Endothelial cell of umbilical vein (primary cell): ENCODE measurements at regions not wholly inside any gene's neighbourhood (a gene's known extent, or its start where the extent isn't known, plus 50 kb on each side); places are given as distances from the start of the nearest gene placed in this dataset.

Experiments
- BruUV-seq: library from RNA; stranded (reverse); fragments of 400-500 nt; replicated peaks from 2 replicates; lab custom pipeline; 2021; lab: Mats Ljungman, UMichigan
- CTCF ChIA-PET: fragments of 300-600, 350-600 bp; sonication (Branson Sonifier 250); formaldehyde crosslinking; loops from one replicate; lab custom pipeline; 2021; ENCODE audit warnings: antibody characterized with exemption, inconsistent platforms; lab: Charles Lee
- POLR2A ChIA-PET: fragments of 300-600, 350-600 bp; sonication (Branson Sonifier 250); formaldehyde crosslinking; loops from one replicate; lab custom pipeline; 2021; ENCODE audit warnings: antibody characterized with exemption, inconsistent platforms; lab: Charles Lee
- DNase-seq: peaks from one replicate; pipeline ENCODE4 v3.0.0-alpha.2; 2011; ENCODE audit warnings: low read depth, low spot score
- FAIRE-seq: peaks from 2 replicates; lab custom pipeline; 2011; peaks lifted over from hg19 to GRCh38; lab: Jason Lieb, UNC
- H2AFZ ChIP-seq: 2 replicates; pipeline ENCODE4 v1.6.0; 2012; ENCODE audit warnings: low read depth, low read length, control low read depth, inconsistent platforms
- H3K27ac ChIP-seq: 2 replicates; pipeline ENCODE4 v1.5.1; 2011; ENCODE audit warnings: low read depth, mild to moderate bottlenecking, control low read depth, low read length, moderate library complexity; ENCODE audit not compliant: insufficient read depth
- H3K27me3 ChIP-seq, 2 experiments: 2 replicates each; pipeline versions ENCODE4 v1.6.0 to v1.6.1; 2011; ENCODE audit warnings: low read length in 2 of 2, mixed read lengths in 1 of 2; ENCODE audit not compliant: control insufficient read depth in 2 of 2, insufficient read depth in 2 of 2
- H3K36me3 ChIP-seq, 2 experiments: 2 replicates in 1 of 2; 3 replicates in 1 of 2; pipeline ENCODE4 v1.5.1; 2011; ENCODE audit warnings: low read length in 2 of 2, mild to moderate bottlenecking in 1 of 2, moderate library complexity in 1 of 2; ENCODE audit not compliant: control insufficient read depth in 2 of 2, insufficient read depth in 2 of 2; ENCODE audit errors: extremely low read depth in 1 of 2
- H3K4me1 ChIP-seq: 3 replicates; pipeline ENCODE4 v1.5.1; 2011; ENCODE audit warnings: mild to moderate bottlenecking, low read length; ENCODE audit not compliant: control insufficient read depth, insufficient read depth; ENCODE audit errors: extremely low read depth
- H3K4me2 ChIP-seq: 2 replicates; pipeline ENCODE4 v1.6.1; 2011; ENCODE audit warnings: low read length, control low read depth, mixed read lengths; ENCODE audit not compliant: insufficient read depth
- H3K4me3 ChIP-seq, 3 experiments: fragments of 200-600 bp in 1 of 3; sonication (generic), shearing (Covaris generic) in 1 of 3; replicated peaks in 1 of 3; 2 replicates each; pipeline ENCODE4 v1.5.1; 2011 to 2016; ENCODE audit warnings: control low read depth in 3 of 3, low read length in 3 of 3, mild to moderate bottlenecking in 2 of 3, inconsistent platforms in 1 of 3, low read depth in 1 of 3, moderate library complexity in 1 of 3; ENCODE audit not compliant: insufficient read depth in 1 of 3
- H3K79me2 ChIP-seq: 2 replicates; pipeline ENCODE4 v1.6.0; 2012; ENCODE audit warnings: low read length, inconsistent platforms; ENCODE audit not compliant: control insufficient read depth, insufficient read depth
- H3K9ac ChIP-seq: replicated peaks from 2 replicates; pipeline ENCODE3; 2011; ENCODE audit warnings: low read length, control low read depth; ENCODE audit not compliant: insufficient read depth; ENCODE audit errors: extremely low read depth
- H3K9me1 ChIP-seq: replicated peaks from 3 replicates; pipeline ENCODE4 v1.6.0; 2011; ENCODE audit warnings: mild to moderate bottlenecking, low read length; ENCODE audit not compliant: control insufficient read depth, insufficient read depth; ENCODE audit errors: extremely low read depth
- H3K9me3 ChIP-seq: replicated peaks from 2 replicates; pipeline ENCODE4 v1.5.1; 2012; ENCODE audit warnings: low read length, inconsistent platforms; ENCODE audit not compliant: control insufficient read depth, insufficient read depth
- H4K20me1 ChIP-seq: replicated peaks from 2 replicates; pipeline ENCODE3; 2011; ENCODE audit warnings: mild to moderate bottlenecking, low read length; ENCODE audit not compliant: control insufficient read depth, insufficient read depth; ENCODE audit errors: extremely low read depth
- CTCF ChIP-seq, 2 donors: IDR thresholded peaks; 1 replicate in 1 of 2; 2 replicates in 1 of 2; pipeline ENCODE4 v1.5.1; 2011; ENCODE audit warnings: low read length in 2 of 2, mild to moderate bottlenecking in 2 of 2, moderate library complexity in 2 of 2, control low read depth in 1 of 2, inconsistent platforms in 1 of 2, low read depth in 1 of 2; ENCODE audit not compliant: insufficient read depth in 1 of 2; ENCODE audit errors: extremely low read depth in 1 of 2
- EZH2 ChIP-seq: IDR thresholded peaks from 2 replicates; pipeline ENCODE4 v1.6.1; 2012; ENCODE audit warnings: borderline replicate concordance, low read depth, mild to moderate bottlenecking, moderate library complexity, low read length, inconsistent platforms; ENCODE audit not compliant: severe bottlenecking
- FOS ChIP-seq: IDR thresholded peaks from 2 replicates; pipeline ENCODE4 v1.6.1; 2011; ENCODE audit warnings: mild to moderate bottlenecking, low read length, moderate library complexity, borderline replicate concordance; ENCODE audit not compliant: insufficient read depth
- GATA2 ChIP-seq: IDR thresholded peaks from 2 replicates; pipeline ENCODE4 v1.7.0; 2011; ENCODE audit warnings: low read depth, mild to moderate bottlenecking, moderate library complexity, mixed read lengths, low read length; ENCODE audit not compliant: insufficient read length, insufficient read depth
- JUN ChIP-seq: IDR thresholded peaks from 2 replicates; pipeline ENCODE4 v1.6.1; 2011; ENCODE audit warnings: borderline replicate concordance, low read depth; ENCODE audit not compliant: insufficient read length, insufficient read depth
- MAX ChIP-seq: IDR thresholded peaks from 2 replicates; pipeline ENCODE4 v1.6.1; 2011; ENCODE audit not compliant: insufficient read depth, insufficient read length
- MYC ChIP-seq: IDR thresholded peaks from one replicate; pipeline ENCODE4 v1.6.1; 2011; ENCODE audit warnings: mild to moderate bottlenecking, low read depth, low read length
- POLR2A ChIP-seq: IDR thresholded peaks from 2 replicates; pipeline ENCODE4 v1.6.1; 2012; ENCODE audit warnings: low read depth, mild to moderate bottlenecking, control low read depth, low read length
- POLR2AphosphoS5 ChIP-seq: IDR thresholded peaks from 2 replicates; pipeline ENCODE4 v1.6.1; 2012; ENCODE audit warnings: low read depth, mild to moderate bottlenecking, control low read depth, low read length, moderate library complexity; ENCODE audit not compliant: insufficient read depth
- dilution Hi-C: fragments of 300-500 bp; cut with MboI; formaldehyde crosslinking; loops from one replicate; pipeline ENCODE4 v1.15.0; 2019; ENCODE audit warnings: low sequenced_read_pairs; ENCODE audit not compliant: extremely low pct_ligation_motif_present
- intact Hi-C: fragments of 100-400 bp; cut with micrococcal nuclease; formaldehyde crosslinking; loops from one replicate; pipeline ENCODE4 v1.10.0; 2022

DNA sequence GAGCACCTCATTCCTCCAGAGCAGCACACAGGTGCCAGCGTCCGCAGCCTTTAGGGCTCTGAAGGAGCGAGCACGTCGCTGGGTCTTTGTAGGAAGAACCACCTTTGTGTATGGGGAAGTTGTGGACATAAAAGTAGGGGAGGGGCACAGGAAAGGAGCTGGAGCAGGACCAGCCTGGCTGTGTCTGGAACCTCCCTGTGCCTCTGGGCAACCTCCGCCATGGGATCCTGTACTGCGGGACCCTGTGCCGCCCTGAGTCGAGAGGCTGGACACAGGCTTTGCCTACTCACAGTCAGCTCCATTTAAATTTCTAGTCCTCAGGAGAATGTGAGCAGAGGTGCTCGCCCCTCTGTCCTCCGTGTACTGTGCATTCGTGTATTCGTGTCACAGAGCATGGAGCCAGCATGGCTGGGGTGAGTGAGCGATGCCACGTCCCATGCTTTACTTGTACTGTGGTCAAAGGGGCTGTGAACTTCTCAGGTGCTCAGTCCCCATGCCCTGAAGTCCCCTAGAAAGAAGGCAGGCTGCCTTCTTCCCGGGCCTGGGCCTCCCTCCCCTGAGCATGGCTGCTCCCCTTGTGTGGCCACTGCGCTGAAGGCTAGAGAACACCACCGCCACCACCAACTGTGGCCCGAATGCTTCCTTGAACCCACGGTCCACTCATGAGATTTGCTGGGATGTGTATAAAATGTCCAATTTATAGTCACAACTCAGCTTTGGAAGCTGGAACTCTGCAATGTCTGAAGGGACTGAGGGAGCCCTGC lies 99.9 kb downstream of the TEX29 start:
- ChIA-PET CTCF (no interaction called here), POLR2A (no interaction called here)
- dilution Hi-C loops, result no loop called here
- no TSS peak for BruUV-seq
- H3K27ac ChIP-seq, result no peak overlapping the region
- H3K36me3 ChIP-seq, result no peaks in the 10 kb centered on the region
- TF ChIP-seq JUN (no peak), GATA2 (no peak), CTCF (IDR thresholded peaks at IDR 0.05; ENCODE audit: extremely low read depth in 1 of 2, insufficient read depth in 1 of 2, low read depth in 1 of 2, low read length in 2 of 2) (no peak), POLR2AphosphoS5 (no peak), EZH2 (no peak), MAX (no peak), POLR2A (no peak), MYC (no peak), FOS (no peak)
- no peak overlapping the region for H3K9ac ChIP-seq
- DNase-seq (no peak), FAIRE-seq (no peak)
- H3K4me3 ChIP-seq, result no peak overlapping the region
- no peaks in the 10 kb centered on the region for H3K27me3 ChIP-seq
- H3K79me2 ChIP-seq, result no peaks in the 10 kb centered on the region
- H3K9me1 ChIP-seq, result no peaks in the 10 kb centered on the region
- no peaks in the 10 kb centered on the region for H3K4me1 ChIP-seq
- H3K9me3 ChIP-seq, result no peaks in the 10 kb centered on the region
- H3K4me2 ChIP-seq, result no peak overlapping the region
- intact Hi-C loops, result no loop called here
- no peaks in the 10 kb centered on the region for H4K20me1 ChIP-seq
- H2AFZ ChIP-seq, result no peak overlapping the region
